GM12878 (cell line): ENCODE measurements at regions not wholly inside any gene's neighbourhood (a gene's known extent, or its start where the extent isn't known, plus 50 kb on each side); places are given as distances from the start of the nearest gene placed in this dataset.

Experiments
- ATAC-seq: fragments of 200-7000 bp; cut with Tn5 transposase; 3 replicates; pipeline ENCODE4 v1.9.1; 2020; ENCODE audit warnings: mild to moderate bottlenecking, moderate library complexity
- BruUV-seq: library from RNA; stranded (reverse); fragments of 400-500 nt; replicated peaks from 2 replicates; lab custom pipeline; 2021; lab: Mats Ljungman, UMichigan
- CTCF ChIA-PET: fragments of 300-600 bp; sonication (Branson Sonifier 250); formaldehyde crosslinking; extraction: SDS; loops from one replicate; lab custom pipeline; 2021; ENCODE audit warnings: inconsistent platforms; lab: Yijun Ruan, JAX
- POLR2A ChIA-PET: fragments of 350-600 bp; formaldehyde crosslinking; extraction: SDS; loops from one replicate; lab custom pipeline; 2021; ENCODE audit warnings: inconsistent platforms; lab: Charles Lee
- RAD21 ChIA-PET: fragments of 300-600 bp; sonication (Branson Sonifier 250); formaldehyde crosslinking; loops from one replicate; lab custom pipeline; 2023; ENCODE audit warnings: antibody characterized with exemption; ENCODE audit not compliant: unreplicated experiment; lab: Charles Lee
- SMC1A ChIA-PET: fragments of 300-600 bp; sonication (Branson Sonifier 250); formaldehyde crosslinking; loops from one replicate; lab custom pipeline; 2023; ENCODE audit not compliant: unreplicated experiment, uncharacterized antibody; lab: Charles Lee
- DNase-seq: peaks from one replicate; pipeline ENCODE4 v3.0.0-alpha.2; 2011; ENCODE audit warnings: low read depth, low spot score
- FAIRE-seq: peaks from 3 replicates; lab custom pipeline; 2011; peaks lifted over from hg19 to GRCh38; lab: Jason Lieb, UNC
- H2AFZ ChIP-seq: 2 replicates; pipeline ENCODE4 v1.6.0; 2011; ENCODE audit warnings: low read depth, low read length, control low read depth; ENCODE audit not compliant: control insufficient read depth
- H3K27ac ChIP-seq: 2 replicates; pipeline ENCODE4 v1.5.1; 2011; ENCODE audit warnings: control low read depth; ENCODE audit not compliant: control insufficient read depth, insufficient read depth
- H3K27me3 ChIP-seq, 2 experiments: replicated peaks in 1 of 2; 2 replicates each; pipeline versions ENCODE4 v1.6.0 to v1.6.1; 2011; ENCODE audit warnings: low read length in 1 of 2; ENCODE audit not compliant: control insufficient read depth in 2 of 2, insufficient read depth in 2 of 2
- H3K36me3 ChIP-seq, 2 experiments: 2 replicates each; pipeline ENCODE4 v1.5.1; 2011; ENCODE audit warnings: low read length in 1 of 2; ENCODE audit not compliant: control insufficient read depth in 2 of 2, insufficient read depth in 2 of 2
- H3K4me1 ChIP-seq: 2 replicates; pipeline ENCODE4 v1.6.1; 2011; ENCODE audit warnings: mild to moderate bottlenecking, low read length, moderate library complexity, mixed read lengths; ENCODE audit not compliant: control insufficient read depth, insufficient read depth
- H3K4me2 ChIP-seq: 2 replicates; pipeline ENCODE4 v1.6.0; 2011; ENCODE audit warnings: control low read depth; ENCODE audit not compliant: control insufficient read depth, insufficient read depth
- H3K4me3 ChIP-seq: fragments of 200-600 bp; sonication (generic); 2 replicates; pipeline ENCODE4 v1.5.1; 2016
- H3K79me2 ChIP-seq: 2 replicates; pipeline ENCODE4 v1.6.0; 2011; ENCODE audit warnings: low read length; ENCODE audit not compliant: control insufficient read depth, insufficient read depth
- H3K9ac ChIP-seq: 2 replicates; pipeline ENCODE4 v1.8.0; 2011; ENCODE audit warnings: low read length, control low read depth, mixed read lengths; ENCODE audit not compliant: control insufficient read depth, insufficient read depth
- H3K9me3 ChIP-seq: replicated peaks from 3 replicates; pipeline ENCODE4 v1.5.1; 2011; ENCODE audit warnings: mild to moderate bottlenecking, low read length; ENCODE audit not compliant: control insufficient read depth, insufficient read depth
- H4K20me1 ChIP-seq: 2 replicates; pipeline ENCODE4 v1.6.0; 2011; ENCODE audit not compliant: control insufficient read depth, insufficient read depth
- ESRRA ChIP-seq: IDR thresholded peaks from 2 replicates; pipeline ENCODE4 v1.6.1; 2012; ENCODE audit warnings: mild to moderate bottlenecking, low read length, improper control_type of control experiment
- FOXK2 ChIP-seq: fragments of 450-650 bp; IDR thresholded peaks from 2 replicates; pipeline ENCODE4 v1.6.1; 2017; ENCODE audit warnings: mild to moderate bottlenecking, moderate library complexity
- HDGF ChIP-seq: fragments of 450-650 bp; IDR thresholded peaks from 2 replicates; pipeline ENCODE4 v1.6.1; 2016; ENCODE audit warnings: antibody characterized with exemption
- IKZF1 ChIP-seq: fragments of 450-650 bp; conservative IDR thresholded peaks from 2 replicates; pipeline ENCODE4 v1.6.1; 2017; ENCODE audit warnings: antibody characterized with exemption, mild to moderate bottlenecking
- JUND ChIP-seq: IDR thresholded peaks from 2 replicates; pipeline ENCODE4 v1.6.1; 2012; ENCODE audit warnings: low read depth, mild to moderate bottlenecking, low read length, improper control_type of control experiment, moderate library complexity
- SIN3A ChIP-seq: IDR thresholded peaks from 2 replicates; pipeline ENCODE4 v1.6.1; 2012; ENCODE audit warnings: low read depth, low read length, improper control_type of control experiment
- SMAD1 ChIP-seq: fragments of 450-650 bp; IDR thresholded peaks from 2 replicates; pipeline ENCODE4 v1.6.1; 2018; ENCODE audit warnings: mild to moderate bottlenecking, low read depth; ENCODE audit not compliant: partially characterized antibody
- TBL1XR1 ChIP-seq: IDR thresholded peaks from 2 replicates; pipeline ENCODE4 v1.6.1; 2012; ENCODE audit warnings: low read depth, low read length, improper control_type of control experiment
- ZBTB4 ChIP-seq: fragments of 450-650 bp; formaldehyde crosslinking; IDR thresholded peaks from 2 replicates; pipeline ENCODE4 v1.4.0; 2022; ENCODE audit warnings: mild to moderate bottlenecking, moderate library complexity
- ZNF217 ChIP-seq: fragments of 450-650 bp; IDR thresholded peaks from 2 replicates; pipeline ENCODE4 v1.6.1; 2017; ENCODE audit warnings: antibody characterized with exemption, mild to moderate bottlenecking
- ZNF274 ChIP-seq: IDR thresholded peaks from one replicate; pipeline ENCODE4 v1.8.0; 2011; ENCODE audit not compliant: insufficient read length, insufficient read depth
- WGBS: methylation state at CpG from one replicate; pipeline ENCODE4 v1.1.6; 2016; ENCODE audit warnings: low lambda C conversion rate; ENCODE audit not compliant: insufficient replicate concordance, insufficient coverage; ENCODE audit errors: missing lambda C conversion rate; 5-methylcytosine and 5-hydroxymethylcytosine counted together
- in situ Hi-C: fragments of 300-500 bp; cut with MboI; formaldehyde crosslinking; loops from 9 replicates; pipeline ENCODE4 v1.14.3; 2018; ENCODE audit warnings: mixed read lengths
- intact Hi-C: fragments of 100-400 bp; cut with micrococcal nuclease; formaldehyde crosslinking; loops from one replicate; pipeline ENCODE4 v1.14.2; 2022; ENCODE audit not compliant: unreplicated experiment

DNA sequence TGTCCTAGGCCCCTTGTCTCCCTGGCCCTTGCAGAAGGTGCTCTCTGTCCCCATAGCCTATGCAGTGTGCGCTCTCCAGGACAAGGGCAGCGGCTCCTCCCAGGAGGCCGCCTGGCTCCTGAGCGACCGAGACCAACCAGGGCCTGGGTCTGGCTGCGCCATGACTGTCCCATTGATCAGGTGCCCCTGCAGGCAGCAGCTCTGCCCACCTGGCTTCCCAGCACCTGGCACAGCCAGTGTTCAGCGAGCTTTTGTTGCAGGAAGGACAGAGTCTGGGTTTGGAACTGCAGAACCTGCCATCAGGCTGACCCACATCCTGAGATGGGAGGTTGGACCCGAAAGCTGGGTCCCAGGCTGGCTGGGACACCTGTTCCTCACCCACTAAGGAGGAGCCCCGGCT, 1001.1 kb downstream of the BRD1 start (continued):
- TF ChIP-seq ZBTB4 (CRISPR knock-in tag) (no peak), ZNF274 (no peak), FOXK2 (no peak), ESRRA (no peak), IKZF1 (no peak), HDGF (no peak)

- Histone ChIP-seq H3K9me3 (no peaks in the 10 kb centered on the region; the same call in 2 of the 3 replicates), H3K79me2 (no peaks in the 10 kb centered on the region), H3K4me1 (no peaks in the 10 kb centered on the region), H3K27ac (no peak overlapping the region), H2AFZ (no peak overlapping the region), H3K9ac (no peak overlapping the region), H3K27me3 (no peaks in the 10 kb centered on the region), H3K4me3 (no peak overlapping the region), H4K20me1 (no peaks in the 10 kb centered on the region), H3K4me2 (no peak overlapping the region), H3K36me3 (no peaks in the 10 kb centered on the region)
- SMC1A ChIA-PET = no interaction called here
- CTCF ChIA-PET = no interaction called here
- DNase-seq = no peak
- intact Hi-C loops = no loop called here
- no TSS peak for BruUV-seq
- in situ Hi-C loops = no loop called here
- no peak for ATAC-seq
- RAD21 ChIA-PET = no interaction called here
- POLR2A ChIA-PET = no interaction called here
- WGBS = 48% methylated on average over 25 of the region's 25 CpGs
- no peak for FAIRE-seq
- no peak for TF ChIP-seq JUND
- TF ChIP-seq SMAD1 = no peak
- TF ChIP-seq TBL1XR1 = no peak
- TF ChIP-seq SIN3A = no peak
- TF ChIP-seq ZNF217 = no peak
- TF ChIP-seq, all 136 proteins: peak for 0
Observed at GRCh38 chr22:48825802-48826520, 1001.7 kb downstream of the BRD1 start.
